ENCODE measurements at regions not wholly inside any gene's neighbourhood (a gene's known extent, or its start where the extent isn't known, plus 50 kb on each side); places are given as distances from the start of the nearest gene placed in this dataset.

DNA sequence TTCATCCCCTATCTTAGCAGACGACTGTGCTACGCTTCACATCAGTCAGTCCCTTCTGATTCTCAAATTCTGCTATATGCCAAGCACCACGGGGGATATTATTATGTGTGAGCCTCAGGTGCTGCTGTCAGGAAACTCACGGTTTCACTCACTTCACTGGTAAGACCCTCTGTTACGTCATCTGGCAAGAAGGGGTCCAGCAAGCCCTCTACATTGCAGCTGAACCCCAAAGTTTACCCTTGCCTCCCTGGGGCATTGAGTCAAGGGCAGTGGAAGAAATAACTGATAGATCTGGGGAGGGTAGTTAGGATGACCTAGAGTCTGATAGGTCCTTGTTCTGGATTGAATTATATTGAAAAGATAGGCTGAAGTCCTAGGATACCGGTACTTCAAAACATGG lies 237.4 kb downstream of the RRAGC start:
- no peak for DNase-seq (ENCODE audit: low spot score)
- Mint-ChIP-seq H3K36me3 (no peaks in the 10 kb centered on the region), H3K27me3 (ENCODE audit: insufficient read depth, low read depth) (peaks cover 8% of the 10 kb centered on the region), H3K9me3 (no peaks in the 10 kb centered on the region), H3K4me1 (peaks cover 21% of the 10 kb centered on the region), H3K4me3 (no peak overlapping the region), H3K27ac (no peak overlapping the region)
- Histone ChIP-seq H3K4me2 (no peak overlapping the region), H3K79me2 (ENCODE audit: low read depth) (no peaks in the 10 kb centered on the region), H3K9ac (no peak overlapping the region), H3K4me3 (no peak overlapping the region), H2AFZ (replicated peaks) (no peak overlapping the region), H3F3A (ENCODE audit: low read depth) (no peaks in the 10 kb centered on the region), H3K27ac (no peak overlapping the region), H3K9me3 (ENCODE audit: low read depth) (no peaks in the 10 kb centered on the region), H3K27me3 (no peaks in the 10 kb centered on the region), H3K36me3 (no peaks in the 10 kb centered on the region), H4K20me1 (ENCODE audit: low read depth) (no peaks in the 10 kb centered on the region), H3K4me1 (peaks cover 33% of the 10 kb centered on the region)
- TF ChIP-seq, protein P1, sequence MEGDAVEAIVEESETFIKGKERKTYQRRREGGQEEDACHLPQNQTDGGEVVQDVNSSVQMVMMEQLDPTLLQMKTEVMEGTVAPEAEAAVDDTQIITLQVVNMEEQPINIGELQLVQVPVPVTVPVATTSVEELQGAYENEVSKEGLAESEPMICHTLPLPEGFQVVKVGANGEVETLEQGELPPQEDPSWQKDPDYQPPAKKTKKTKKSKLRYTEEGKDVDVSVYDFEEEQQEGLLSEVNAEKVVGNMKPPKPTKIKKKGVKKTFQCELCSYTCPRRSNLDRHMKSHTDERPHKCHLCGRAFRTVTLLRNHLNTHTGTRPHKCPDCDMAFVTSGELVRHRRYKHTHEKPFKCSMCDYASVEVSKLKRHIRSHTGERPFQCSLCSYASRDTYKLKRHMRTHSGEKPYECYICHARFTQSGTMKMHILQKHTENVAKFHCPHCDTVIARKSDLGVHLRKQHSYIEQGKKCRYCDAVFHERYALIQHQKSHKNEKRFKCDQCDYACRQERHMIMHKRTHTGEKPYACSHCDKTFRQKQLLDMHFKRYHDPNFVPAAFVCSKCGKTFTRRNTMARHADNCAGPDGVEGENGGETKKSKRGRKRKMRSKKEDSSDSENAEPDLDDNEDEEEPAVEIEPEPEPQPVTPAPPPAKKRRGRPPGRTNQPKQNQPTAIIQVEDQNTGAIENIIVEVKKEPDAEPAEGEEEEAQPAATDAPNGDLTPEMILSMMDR (IDR thresholded peaks at IDR 0.05): no peak
- TF ChIP-seq EZH2phosphoT487 (IDR thresholded peaks at IDR 0.05) (no peak), EZH2 (IDR thresholded peaks at IDR 0.05) (no peak)

DNA sequence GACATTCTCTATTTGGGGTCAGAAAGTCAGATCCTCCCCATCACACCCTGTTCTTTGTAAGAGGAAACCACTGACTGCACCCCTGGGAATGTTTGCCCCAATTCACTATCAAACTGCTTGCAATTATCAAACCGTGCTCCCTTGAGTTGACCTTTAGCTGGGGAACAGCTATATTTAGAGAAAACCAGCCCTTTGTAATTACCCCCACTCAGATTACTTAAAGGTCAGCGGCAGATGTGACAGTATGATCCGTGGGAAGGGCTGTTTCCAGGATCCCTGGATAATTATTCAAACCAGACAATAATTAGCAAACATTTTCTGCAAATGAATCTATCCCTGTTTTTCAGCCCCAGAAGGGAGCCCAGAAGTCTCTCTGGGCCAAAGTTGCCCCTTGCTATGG lies 242.7 kb downstream of the RRAGC start:
- Histone ChIP-seq H3K4me2 (no peak overlapping the region), H4K20me1 (ENCODE audit: low read depth) (no peaks in the 10 kb centered on the region), H3K27me3 (no peaks in the 10 kb centered on the region), H3K36me3 (no peaks in the 10 kb centered on the region), H3K9ac (no peak overlapping the region), H3K4me3 (no peak overlapping the region), H2AFZ (replicated peaks) (no peak overlapping the region), H3K27ac (no peak overlapping the region), H3K9me3 (ENCODE audit: low read depth) (no peaks in the 10 kb centered on the region), H3K4me1 (peaks cover 42% of the 10 kb centered on the region), H3K79me2 (ENCODE audit: low read depth) (no peaks in the 10 kb centered on the region), H3F3A (ENCODE audit: low read depth) (peaks cover 25% of the 10 kb centered on the region)
- peaks cover 11% of the 10 kb centered on the region for H3K27me3 Mint-ChIP-seq (ENCODE audit: insufficient read depth, low read depth)
- H3K9me3 Mint-ChIP-seq: peaks cover 3% of the 10 kb centered on the region
- no peak overlapping the region for H3K4me3 Mint-ChIP-seq
- no peak for DNase-seq (ENCODE audit: low spot score)
- H3K4me1 Mint-ChIP-seq: peaks cover 23% of the 10 kb centered on the region
- H3K27ac Mint-ChIP-seq: no peak overlapping the region
- no peaks in the 10 kb centered on the region for H3K36me3 Mint-ChIP-seq
- TF ChIP-seq, protein P1 (IDR thresholded peaks at IDR 0.05): no peak
- TF ChIP-seq EZH2 (IDR thresholded peaks at IDR 0.05) (no peak), EZH2phosphoT487 (IDR thresholded peaks at IDR 0.05) (no peak)

DNA sequence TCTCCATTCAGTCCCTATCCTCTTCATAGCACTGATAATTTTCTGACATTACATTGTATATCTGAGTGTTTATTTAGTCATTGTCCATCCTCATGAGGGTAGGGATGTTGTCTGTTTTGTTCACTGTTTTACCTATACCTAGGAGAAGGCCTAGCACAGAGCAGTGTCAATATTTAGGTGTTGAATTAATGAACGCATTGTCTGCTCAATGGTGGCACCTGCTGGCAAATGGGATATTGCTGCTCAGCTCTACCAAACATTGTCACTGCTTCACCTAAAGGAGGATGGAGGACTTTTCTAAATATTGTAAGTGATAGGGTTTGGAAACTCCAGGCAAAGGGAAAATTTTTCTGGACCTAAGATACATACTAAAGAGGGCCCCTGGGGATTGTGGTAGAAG lies 243.9 kb downstream of the RRAGC start:
- no peak overlapping the region for H3K4me3 ChIP-seq
- no peak for TF ChIP-seq EZH2 (IDR thresholded peaks at IDR 0.05)
- TF ChIP-seq, protein P1 (IDR thresholded peaks at IDR 0.05): peak; percentile 29
- peaks cover 28% of the 10 kb centered on the region for H3K4me1 Mint-ChIP-seq
- no peak overlapping the region for H3K27ac ChIP-seq
- H3K36me3 ChIP-seq: no peaks in the 10 kb centered on the region
- H3K9ac ChIP-seq: no peak overlapping the region
- H3K9me3 Mint-ChIP-seq: peaks cover 3% of the 10 kb centered on the region
- no peak overlapping the region for H3K4me3 Mint-ChIP-seq
- peaks cover 11% of the 10 kb centered on the region for H3K27me3 Mint-ChIP-seq (ENCODE audit: insufficient read depth, low read depth)
- H3K79me2 ChIP-seq (ENCODE audit: low read depth): no peaks in the 10 kb centered on the region
- H4K20me1 ChIP-seq (ENCODE audit: low read depth): no peaks in the 10 kb centered on the region
- H3K9me3 ChIP-seq (ENCODE audit: low read depth): no peaks in the 10 kb centered on the region
- no peak overlapping the region for H2AFZ ChIP-seq (replicated peaks)
- H3K36me3 Mint-ChIP-seq: no peaks in the 10 kb centered on the region
- peaks cover 42% of the 10 kb centered on the region for H3K4me1 ChIP-seq
- no peak for DNase-seq (ENCODE audit: low spot score)
- H3F3A ChIP-seq (ENCODE audit: low read depth): peaks cover 25% of the 10 kb centered on the region
- no peak overlapping the region for H3K27ac Mint-ChIP-seq
- H3K4me2 ChIP-seq: no peak overlapping the region
- H3K27me3 ChIP-seq: no peaks in the 10 kb centered on the region
